ENCODE measurements at regions not wholly inside any gene's neighbourhood (a gene's known extent, or its start where the extent isn't known, plus 50 kb on each side); places are given as distances from the start of the nearest gene placed in this dataset.
"Not testable (repeated sequence)": the region's sequence is repeated elsewhere in the genome, so short reads cannot be mapped to it uniquely, and the experiment has no call there.

DNA sequence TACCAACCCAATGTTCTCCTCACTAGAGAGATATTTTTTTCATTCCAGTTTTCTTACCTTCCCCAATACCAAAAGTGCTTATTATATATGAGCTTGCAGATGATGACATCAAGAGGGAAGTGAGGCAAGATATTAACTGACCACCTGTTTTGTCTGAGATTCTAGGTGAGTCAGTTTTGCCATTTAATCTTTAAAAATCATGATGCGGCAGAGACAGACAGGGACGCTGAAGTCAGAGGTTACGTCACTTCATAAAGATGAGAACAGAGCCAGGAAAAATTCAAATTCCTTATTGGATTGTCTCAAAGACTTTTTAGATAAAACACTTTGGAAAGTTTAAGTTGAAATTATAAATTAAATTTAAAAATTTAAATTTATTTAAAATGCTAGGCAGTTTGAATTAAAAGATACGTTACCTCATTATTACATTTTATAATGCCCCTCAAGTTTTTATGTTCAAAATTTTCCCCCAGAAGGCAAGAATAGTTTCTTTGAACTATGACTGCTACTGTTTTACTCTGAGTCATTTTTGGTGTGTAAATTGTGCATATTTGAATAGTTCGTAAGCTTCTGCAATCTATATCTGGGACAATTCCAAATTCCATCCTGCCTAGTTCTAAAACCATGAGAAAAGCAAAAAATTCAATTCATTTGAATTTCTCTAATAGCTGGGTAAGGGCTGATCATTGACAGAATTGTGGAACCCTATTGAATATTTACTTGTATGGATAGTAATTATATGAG, 839.6 kb upstream of the GOT2 start:
- DNase-seq = no peak

DNA sequence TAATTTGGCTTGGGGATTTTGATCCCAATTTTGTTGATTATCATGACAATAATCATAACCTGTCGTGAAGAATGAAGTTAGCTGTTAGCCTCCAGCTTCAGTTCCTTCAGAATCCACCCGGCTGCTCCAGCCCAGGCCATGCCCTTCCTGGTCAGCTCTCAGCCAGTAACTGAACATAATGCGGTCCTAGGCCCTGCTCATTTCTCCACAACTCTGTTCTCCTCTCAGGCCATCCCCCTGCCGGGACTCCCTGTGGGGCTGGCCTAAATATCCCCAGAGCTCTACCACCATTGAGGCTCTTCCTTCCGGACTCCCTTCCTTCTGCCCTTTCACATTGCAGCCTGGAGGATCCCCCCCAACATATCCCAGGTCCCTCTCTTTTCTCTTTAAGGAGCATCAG, 833.4 kb upstream of the GOT2 start:
- DNase-seq = no peak

DNA sequence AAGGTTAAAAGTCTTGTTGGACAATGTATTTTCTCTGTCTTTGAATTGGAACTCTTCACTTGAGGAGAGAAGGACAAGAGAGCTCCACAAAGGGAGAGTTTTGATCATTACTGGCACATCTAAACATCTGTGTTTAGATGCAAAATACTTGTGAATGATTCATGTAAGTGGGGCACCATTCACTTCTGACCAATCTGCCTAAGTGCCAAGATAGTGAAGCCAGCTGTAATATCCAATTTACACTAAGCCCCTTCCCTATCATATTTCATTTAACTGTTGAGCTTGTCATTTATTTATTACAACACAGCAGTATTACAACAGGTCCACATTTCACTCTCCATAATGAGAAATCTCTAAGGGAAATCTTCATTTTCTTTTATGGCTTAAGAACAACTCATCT, 832.3 kb upstream of the GOT2 start:
- no peak for DNase-seq

DNA sequence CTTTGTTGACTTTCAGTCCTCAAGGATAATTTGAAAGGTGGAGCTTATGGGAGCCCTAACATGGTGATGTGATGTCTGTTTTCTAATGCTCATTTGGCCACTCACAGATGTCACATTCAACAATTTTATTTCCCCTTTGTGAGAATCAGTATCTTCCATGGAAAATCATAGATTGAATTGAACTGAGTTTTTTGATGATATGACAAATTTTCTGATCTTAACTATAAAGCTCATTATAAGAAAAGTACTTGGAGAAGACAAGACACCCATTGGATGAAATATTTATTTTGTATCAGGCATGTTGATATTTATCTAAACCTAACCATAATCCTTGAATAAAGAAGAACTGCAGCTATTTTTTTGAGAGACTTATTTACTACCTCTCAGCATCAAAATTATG, 824.6 kb upstream of the GOT2 start:
- DNase-seq = no peak

DNA sequence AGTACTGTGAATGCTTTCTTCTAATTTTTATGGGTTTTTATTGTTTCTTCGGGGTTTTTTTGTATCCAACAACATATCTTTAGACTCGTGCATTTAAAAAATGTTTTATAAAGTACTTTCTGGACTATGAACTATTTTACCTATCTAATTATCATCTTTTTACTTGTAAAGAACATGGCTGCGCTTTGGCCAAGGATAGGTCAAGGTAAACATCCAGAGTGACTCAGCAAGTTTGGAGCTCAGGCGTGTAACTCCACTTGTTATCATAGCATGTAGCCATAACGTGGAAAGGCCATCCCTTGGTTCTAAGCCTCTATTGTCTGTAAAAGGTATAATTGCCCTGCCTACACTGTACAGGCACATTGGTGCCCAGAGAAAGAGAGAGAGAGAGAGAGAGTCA, 818.0 kb upstream of the GOT2 start:
- no peak for DNase-seq

DNA sequence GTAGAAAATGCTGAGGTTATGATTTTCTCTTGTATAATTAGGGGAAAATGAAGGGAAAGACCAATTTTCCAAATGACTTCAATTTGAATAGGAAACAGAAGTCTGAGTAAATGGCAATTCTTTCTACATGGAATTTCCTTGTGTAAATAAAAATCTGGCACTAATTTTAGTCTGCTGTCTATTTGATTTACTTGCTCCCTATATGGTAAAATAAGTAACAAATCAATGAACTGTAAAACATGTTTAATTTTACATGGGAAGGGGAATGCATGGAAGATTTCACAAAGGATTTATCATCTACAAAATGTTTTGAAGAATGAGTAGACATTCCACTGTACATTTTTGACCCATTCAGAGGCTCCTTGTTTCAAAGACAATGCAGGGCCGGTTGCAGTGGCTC, 811.6 kb upstream of the GOT2 start:
- no peak for DNase-seq

DNA sequence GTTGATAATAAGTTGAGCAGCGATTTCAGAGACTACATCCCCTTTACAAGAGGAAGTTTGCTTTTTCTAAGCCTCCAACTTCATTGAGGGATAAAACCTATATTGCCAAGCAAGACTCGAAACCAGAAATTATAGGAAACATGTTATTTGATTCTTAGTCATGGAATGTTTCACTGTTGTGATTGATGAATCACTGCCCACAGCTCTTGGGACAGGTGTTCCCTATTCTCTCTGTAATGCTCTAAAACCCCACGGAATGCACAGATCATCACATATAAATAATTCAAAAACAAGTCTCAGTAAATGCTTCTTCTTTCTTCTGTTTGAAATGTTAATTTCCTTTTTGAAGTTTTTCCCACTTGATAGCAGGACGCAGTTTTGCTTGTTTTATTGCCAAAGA, 809.5 kb upstream of the GOT2 start:
- no peak for DNase-seq

DNA sequence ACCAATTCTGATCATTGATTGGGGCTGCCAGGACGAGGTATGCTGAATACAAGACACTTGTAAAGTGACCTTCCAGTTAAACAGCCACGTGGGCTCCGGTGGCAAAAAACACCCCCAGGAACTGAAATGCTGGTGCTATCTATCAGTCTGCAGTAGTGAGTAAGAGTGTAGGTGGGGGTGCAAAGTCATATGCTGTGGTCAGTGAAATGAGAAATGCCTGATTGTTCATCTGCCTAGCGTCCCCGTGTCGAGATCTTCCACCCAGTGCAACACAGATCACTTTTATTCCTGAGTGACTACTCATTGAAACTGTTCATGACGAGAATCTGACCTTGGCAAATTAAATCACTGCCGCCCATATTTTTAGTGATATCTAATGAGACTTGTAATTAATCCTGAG, 806.5 kb upstream of the GOT2 start:
- no peak for DNase-seq

DNA sequence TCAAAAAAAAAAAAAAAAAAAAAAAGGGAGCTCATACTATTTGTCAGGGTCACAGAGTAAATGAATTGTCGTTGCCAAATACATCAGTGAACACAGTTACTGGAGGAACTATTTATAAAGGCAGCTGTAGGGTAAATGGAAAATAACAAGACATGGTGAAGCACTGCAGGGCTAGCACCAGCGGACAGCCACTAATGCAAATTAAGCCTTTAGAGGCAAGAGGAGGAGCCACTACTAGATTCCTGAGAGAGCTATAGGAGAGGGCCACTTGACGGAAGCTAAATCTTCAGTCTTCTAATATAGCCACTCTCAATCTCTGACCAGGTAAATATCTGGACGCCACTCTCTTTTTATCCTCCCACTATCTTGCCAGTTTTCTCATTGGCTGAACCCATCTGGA, 801.2 kb upstream of the GOT2 start:
- DNase-seq = no peak

DNA sequence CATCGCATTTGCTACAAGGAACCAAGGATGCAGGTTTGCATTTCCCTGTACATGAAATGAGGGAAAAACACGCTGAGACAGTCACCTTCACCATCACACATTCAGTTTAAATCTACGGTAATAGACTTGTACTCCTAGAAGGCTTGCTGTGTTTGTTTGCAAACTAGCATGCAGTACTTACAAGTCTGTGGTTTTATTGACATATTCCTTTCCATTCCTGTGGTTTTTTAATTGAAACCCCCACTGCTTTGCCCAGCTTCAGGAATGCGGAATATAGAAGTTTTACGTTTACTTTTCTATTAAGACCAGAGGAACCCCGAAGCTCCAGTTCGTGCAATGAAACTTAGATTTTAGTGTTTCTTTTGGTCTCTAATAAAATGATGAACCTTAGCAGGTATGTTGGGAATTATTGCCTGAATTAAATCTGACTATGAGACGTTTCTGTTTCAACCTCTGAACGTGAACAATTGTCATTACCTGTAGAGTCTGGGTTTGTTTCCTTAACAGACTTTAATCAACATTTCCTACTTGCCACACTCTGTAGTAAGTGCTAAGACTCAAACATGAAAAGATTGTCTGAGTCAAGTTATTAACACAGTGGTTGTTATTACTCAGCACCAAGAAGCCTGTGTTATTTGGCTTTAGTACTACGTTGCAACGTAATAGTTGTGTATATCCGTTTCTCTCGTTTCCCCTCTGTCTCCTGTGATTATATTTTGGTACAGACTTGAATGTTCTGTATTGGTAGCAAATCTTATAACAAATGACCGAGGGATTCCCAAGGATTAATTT, 793.3 kb upstream of the GOT2 start:
- DNase-seq = no peak

DNA sequence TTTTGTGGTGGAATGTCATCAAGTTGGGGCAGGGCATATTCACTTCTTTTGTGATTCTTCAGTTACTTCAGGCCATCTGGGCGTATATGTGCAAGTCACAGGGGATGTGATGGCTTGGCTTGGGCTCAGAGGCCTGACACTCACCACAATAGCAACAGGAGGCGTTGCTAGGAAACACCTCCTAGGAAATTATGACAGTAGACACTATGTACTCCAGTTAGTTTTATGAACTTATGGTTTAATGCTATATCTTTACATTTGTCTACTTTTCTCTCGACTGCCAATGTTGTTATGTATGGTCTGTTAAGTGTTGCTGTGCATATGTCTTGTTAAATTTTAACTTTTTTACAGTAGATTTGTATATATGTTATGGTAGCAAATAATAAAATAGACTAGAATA, 788.7 kb upstream of the GOT2 start:
- no peak for DNase-seq

DNA sequence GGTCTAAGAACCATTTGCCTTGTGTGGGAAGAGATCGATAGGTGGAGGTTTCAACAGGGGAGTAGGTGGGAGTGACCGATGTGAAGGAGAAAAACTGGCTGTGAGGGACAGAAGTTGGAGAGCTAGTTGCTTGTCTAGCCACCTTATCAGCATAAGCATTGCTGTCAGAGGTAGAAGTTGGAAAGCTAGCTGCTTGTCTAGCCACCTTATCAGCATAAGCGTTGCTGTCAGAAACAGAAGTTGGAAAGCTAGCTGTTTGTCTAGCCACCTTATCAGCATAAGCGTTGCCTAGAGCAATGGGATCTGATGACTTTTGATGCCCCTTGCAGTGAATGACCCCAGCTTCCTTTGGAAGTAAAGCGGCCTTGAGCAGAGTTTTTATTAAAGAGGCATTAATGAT, 784.6 kb upstream of the GOT2 start:
- DNase-seq = not testable (repeated sequence)

DNA sequence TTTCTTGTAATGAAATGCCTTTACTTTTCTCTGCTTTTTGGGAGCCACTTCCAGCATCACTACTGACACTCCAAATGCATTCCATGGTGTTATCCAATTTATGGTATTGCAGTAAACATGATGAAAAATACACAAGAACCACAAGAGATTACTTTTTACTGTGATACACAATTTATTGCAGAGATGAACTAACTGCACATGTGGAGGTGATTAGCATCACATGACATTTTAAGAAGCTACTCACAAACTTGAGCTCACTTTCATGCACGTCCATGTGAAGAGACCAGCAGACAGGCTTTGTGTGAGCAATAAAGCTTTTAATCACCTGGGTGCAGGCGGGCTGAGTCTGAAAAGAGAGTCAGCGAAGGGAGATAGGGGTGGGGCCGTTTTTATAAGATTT, 780.5 kb upstream of the GOT2 start:
- DNase-seq = no peak

DNA sequence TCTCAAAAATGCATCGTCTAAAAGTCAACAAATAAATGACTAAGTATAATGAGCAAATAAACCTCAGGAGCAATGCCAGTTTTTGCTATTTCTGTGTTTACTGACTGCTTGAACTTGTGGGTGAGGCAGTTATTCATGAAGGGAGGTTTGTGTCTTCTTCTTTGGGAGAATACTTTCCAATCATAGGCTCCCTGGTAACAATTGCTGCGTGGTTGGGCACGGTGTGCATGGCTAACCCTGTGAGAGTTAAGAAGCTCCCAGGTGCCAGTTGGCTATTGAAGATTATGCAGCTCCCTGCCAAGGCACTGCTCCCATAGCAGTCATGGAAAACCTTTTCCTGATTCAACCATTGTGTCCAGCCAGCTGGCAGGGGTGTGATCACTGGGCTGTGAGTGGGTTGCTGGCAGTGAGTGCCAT, 775.9 kb upstream of the GOT2 start:
- no peak for DNase-seq

DNA sequence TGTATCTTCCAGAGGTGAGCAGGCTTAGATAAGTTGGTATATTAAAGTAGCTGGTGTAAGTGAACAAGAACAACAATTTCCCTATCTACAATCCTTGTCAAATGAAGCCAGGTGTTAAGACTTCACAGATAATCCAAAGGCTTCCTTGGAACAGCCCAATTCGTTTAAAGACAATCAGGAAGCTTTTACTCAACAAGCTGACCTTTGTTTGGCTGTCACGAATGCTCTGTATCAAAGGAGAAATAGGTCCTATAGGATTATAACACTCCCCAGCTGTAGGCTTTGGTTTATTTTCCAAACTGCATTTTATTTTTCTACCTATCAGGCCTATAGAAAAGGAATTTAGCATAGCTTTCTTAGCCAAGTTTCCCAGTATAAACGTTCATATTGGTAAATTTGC, 766.5 kb upstream of the GOT2 start:
- no peak for DNase-seq

DNA sequence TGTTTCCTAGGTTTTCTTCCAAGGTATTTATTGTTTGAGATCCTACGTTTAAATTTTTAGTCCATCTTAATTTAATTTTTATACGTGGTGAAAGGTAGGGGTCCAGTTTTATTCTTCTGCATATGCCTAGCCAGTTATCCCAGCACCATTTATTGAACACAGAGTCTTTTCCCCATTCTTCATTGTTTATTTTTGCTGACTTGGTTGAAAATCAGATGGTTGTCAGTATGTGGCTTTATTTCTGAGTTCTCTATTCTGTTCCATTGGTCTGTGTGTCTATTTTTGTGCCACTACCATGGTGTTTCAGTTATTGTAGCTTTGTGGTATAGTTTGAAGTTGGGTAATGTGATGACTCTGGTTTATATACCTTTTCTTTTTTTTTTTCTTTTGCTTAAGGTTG, 753.0 kb upstream of the GOT2 start:
- no peak for DNase-seq

DNA sequence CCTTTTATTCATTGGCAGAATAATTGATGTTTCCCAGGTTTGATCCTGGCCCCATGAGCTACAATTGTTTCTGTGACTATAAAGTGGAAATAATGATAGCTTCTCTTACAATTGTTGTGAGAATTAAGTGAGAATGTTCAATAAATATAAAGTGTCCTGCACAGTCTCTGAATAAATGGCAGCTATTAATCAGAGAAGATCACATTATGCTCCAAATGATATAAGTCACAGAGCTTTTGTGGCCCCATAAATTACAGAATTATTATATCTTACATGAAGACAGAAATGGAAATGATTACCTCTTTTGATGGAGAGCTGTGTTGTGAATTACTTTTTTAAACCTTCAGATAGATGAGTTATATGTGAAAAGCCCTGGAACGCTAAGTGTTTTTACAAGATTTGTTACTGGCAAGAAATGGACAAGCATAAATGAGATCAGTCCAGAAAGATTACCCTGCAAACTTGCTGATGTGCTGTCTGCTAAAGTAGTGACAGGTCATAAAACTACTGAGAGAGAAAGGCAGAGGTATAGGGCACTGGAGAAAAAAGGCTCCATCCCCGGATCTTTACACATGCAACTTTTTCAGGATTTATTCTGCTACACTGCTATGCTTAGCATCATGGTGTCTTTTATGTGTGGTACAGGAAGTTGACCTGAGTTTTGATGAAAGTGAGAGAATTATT, 750.9 kb upstream of the GOT2 start:
- no peak for DNase-seq

DNA sequence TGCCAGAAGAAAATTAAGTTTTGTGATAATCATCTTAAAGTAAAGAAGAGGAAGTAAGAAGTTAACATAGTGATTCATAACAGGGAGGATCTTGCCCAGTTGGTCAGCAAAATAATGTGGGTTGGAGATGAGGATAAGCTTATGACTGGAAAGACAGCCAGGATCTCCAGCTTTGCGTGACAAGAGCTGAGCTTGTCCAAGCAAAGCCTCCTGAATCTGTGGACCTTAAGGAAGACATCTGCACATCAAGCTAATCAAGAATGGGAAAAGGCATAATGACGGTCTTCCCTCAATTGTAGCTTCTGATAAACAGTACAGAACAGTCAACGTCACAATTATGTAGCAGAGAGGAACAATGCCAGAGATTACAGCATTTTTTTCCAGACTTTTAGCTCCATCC, 744.7 kb upstream of the GOT2 start:
- DNase-seq = no peak

DNA sequence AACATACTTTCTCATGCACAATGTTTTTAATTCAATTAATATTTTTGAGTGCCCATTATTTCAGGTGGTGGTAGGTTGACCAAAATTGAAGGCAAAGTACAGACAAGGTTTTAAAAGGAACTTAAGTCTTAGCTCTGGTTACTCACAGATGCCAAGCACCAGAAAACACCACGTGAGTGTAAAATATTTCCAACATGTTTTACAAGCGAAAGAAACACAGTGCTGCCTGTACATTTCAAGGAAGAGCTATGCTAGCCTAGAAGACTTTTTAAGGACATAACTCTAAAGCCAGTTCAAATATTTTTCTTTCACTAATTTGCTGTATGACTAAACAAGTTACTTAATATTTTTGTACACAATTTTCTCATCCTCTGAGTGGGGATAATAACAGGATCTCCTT, 736.4 kb upstream of the GOT2 start:
- DNase-seq = no peak

DNA sequence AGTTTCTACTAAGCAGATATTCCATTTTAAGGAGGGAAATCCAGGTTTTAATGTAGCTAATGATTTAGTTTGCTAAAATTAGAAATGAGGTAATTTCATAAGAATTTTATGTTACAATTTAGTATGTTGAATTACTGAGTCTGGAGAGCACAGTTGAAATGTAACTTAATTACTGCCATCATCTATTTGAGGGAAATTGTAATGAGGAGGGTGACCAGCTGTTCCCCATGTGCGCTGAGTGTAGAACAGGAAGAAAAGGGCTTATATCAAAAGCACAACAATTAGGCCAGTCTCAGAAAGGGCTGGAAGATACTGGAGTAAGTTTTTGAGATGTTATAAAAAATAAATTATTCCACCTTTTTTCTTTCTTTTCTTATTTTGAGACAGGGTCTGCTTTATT, 735.1 kb upstream of the GOT2 start:
- no peak for DNase-seq

DNA sequence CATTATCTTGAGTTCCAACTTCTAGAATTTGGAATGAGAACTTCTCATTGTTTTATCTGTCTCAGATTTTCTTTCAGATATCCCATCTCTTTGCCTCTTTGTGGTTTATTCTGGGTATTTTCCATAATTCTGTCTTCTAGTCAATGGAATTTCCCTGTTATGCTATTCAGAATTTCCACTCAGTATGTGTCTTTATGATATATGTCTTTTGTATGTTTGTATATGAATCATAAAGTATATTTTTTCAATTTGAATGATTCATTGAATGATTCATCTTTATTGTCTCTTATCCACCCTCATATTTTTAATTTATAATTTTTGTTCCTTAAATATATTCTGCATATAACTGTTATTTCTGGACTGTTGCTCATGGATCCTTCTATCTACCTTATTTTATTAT, 729.7 kb upstream of the GOT2 start:
- no peak for DNase-seq

DNA sequence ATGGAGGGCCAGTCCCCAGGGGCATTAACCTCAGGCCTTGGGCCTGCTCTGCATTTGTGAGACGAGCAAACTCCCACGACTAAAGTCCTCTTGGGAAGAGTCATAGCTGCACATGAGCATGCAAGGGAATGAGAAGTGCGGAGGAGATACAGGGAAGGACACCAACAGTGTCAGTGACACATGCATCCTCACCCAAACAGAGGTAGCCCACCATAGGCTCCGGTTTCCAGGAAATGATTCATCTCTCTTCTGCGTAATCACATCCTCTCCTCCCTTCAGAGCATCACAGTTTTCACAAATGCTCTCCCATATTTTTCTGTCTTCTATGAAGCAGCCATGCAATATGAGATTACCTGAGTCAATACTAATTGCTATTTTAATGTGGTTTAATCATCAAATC, 725.7 kb upstream of the GOT2 start:
- no peak for DNase-seq

DNA sequence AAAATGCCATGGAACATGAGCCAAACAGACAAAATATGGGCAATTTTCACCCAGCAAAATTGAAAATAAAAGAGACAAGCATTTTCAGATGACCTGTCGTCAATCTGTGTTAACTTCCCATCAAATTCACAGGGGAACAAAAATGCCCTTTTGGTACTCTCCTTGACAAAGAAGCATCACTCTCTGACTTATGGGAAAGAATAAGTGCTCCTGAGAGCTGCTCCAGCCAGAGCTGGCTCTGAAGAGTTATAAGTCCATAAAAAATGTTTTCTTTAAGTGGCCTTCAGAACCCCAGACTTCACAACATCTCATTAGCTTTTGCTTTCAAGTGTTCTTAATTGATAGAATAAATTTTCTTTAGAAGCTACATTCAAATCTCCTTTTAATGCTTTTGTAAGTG, 721.4 kb upstream of the GOT2 start:
- DNase-seq = no peak

DNA sequence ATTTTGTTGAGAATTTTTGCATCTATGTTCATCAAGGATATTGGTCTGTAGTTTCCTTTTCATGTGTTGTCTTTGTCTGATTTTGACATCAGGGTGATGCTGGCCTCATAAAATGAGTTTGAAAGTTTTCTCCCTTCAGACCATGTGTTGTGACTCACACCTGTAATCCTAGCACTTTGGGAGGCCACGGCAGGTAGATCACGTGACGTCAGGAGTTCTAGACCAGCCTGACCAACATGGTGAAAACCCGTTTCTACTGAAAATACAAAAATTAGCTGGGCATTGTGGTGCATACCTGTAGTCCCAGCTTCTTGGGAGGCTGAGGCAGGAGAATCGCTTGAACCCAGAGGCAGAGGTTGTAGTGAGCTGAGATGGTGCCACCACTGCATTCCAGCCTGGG, 716.4 kb upstream of the GOT2 start:
- not testable (repeated sequence) for DNase-seq

All from activated CD4-positive, alpha-beta T cell treated with anti-CD3 and anti-CD28 coated beads, Interleukin-2, amount 50 U/mL, for 16 hours (primary cell).